ENCODE measurements at regions not wholly inside any gene's neighbourhood (a gene's known extent, or its start where the extent isn't known, plus 50 kb on each side); places are given as distances from the start of the nearest gene placed in this dataset.

- H3K36me3 Mint-ChIP-seq, result no peaks in the 10 kb centered on the region
- Histone ChIP-seq H2AFZ (replicated peaks) (no peak overlapping the region), H3K27me3 (no peaks in the 10 kb centered on the region), H3K9me3 (ENCODE audit: low read depth) (no peaks in the 10 kb centered on the region), H3K79me2 (ENCODE audit: low read depth) (no peaks in the 10 kb centered on the region), H3K4me3 (no peak overlapping the region), H4K20me1 (ENCODE audit: low read depth) (no peaks in the 10 kb centered on the region), H3F3A (ENCODE audit: low read depth) (no peaks in the 10 kb centered on the region), H3K36me3 (no peaks in the 10 kb centered on the region), H3K9ac (no peak overlapping the region), H3K4me1 (no peaks in the 10 kb centered on the region), H3K4me2 (no peak overlapping the region), H3K27ac (no peak overlapping the region)
- no peak overlapping the region for H3K4me3 Mint-ChIP-seq
- no peaks in the 10 kb centered on the region for H3K4me1 Mint-ChIP-seq
- H3K27me3 Mint-ChIP-seq (ENCODE audit: insufficient read depth, low read depth), result peaks cover 2% of the 10 kb centered on the region
- H3K9me3 Mint-ChIP-seq, result no peaks in the 10 kb centered on the region
- H3K27ac Mint-ChIP-seq, result no peak overlapping the region
- no peak for DNase-seq (ENCODE audit: low spot score)
- TF ChIP-seq EZH2 (IDR thresholded peaks at IDR 0.05), result no peak
- TF ChIP-seq EZH2phosphoT487 (IDR thresholded peaks at IDR 0.05), result no peak
- TF ChIP-seq CTCF (IDR thresholded peaks at IDR 0.05), result no peak
These were observed 1091.9 kb upstream of the EDIL3 start for GRCh38 chr5:85476617-85477016.

DNA sequence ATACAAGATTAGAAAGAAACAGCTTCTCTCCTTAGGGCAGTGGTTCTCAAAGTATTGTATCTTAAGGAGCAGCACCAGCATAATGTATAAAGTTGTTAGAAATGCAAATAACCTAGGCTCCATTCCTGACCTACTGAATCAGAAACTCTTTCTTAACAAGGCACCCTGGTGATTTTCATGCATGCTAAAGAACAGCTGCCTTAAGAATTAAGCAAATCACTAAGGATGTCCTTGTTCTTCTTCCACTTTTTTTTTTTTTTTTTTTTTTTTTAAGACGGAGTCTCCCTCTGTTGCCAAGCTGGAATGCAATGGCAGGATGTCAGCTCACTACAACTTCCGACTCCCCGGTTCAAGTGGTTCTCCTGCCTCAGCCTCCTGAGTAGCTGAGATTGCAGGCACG, 1095.2 kb upstream of the EDIL3 start:
- Histone ChIP-seq H3K9me3 (ENCODE audit: low read depth) (peaks cover 2% of the 10 kb centered on the region), H2AFZ (replicated peaks) (no peak overlapping the region), H3K27ac (no peak overlapping the region), H3K27me3 (no peaks in the 10 kb centered on the region), H3F3A (ENCODE audit: low read depth) (no peaks in the 10 kb centered on the region), H3K4me2 (no peak overlapping the region), H3K4me1 (no peaks in the 10 kb centered on the region), H3K9ac (no peak overlapping the region), H4K20me1 (ENCODE audit: low read depth) (no peaks in the 10 kb centered on the region), H3K4me3 (no peak overlapping the region), H3K79me2 (ENCODE audit: low read depth) (no peaks in the 10 kb centered on the region), H3K36me3 (no peaks in the 10 kb centered on the region)
- no peak for DNase-seq (ENCODE audit: low spot score)
- TF ChIP-seq CTCF (IDR thresholded peaks at IDR 0.05), result no peak
- TF ChIP-seq EZH2phosphoT487 (IDR thresholded peaks at IDR 0.05), result no peak
- TF ChIP-seq EZH2 (IDR thresholded peaks at IDR 0.05), result no peak
- no peak overlapping the region for H3K4me3 Mint-ChIP-seq
- H3K9me3 Mint-ChIP-seq, result peaks cover 2% of the 10 kb centered on the region
- H3K27ac Mint-ChIP-seq, result no peak overlapping the region
- peaks cover 2% of the 10 kb centered on the region for H3K27me3 Mint-ChIP-seq (ENCODE audit: insufficient read depth, low read depth)
- H3K4me1 Mint-ChIP-seq, result no peaks in the 10 kb centered on the region
- no peaks in the 10 kb centered on the region for H3K36me3 Mint-ChIP-seq

GRCh38 chr5:85484982-85485574, 1100.4 kb upstream of the EDIL3 start:
- H3K27me3 ChIP-seq, result no peaks in the 10 kb centered on the region
- no peak for TF ChIP-seq EZH2phosphoT487 (IDR thresholded peaks at IDR 0.05)
- TF ChIP-seq CTCF (IDR thresholded peaks at IDR 0.05), result no peak
- no peak for TF ChIP-seq EZH2 (IDR thresholded peaks at IDR 0.05)
- no peaks in the 10 kb centered on the region for H3K4me1 ChIP-seq
- H3K79me2 ChIP-seq (ENCODE audit: low read depth), result no peaks in the 10 kb centered on the region
- no peaks in the 10 kb centered on the region for H3F3A ChIP-seq (ENCODE audit: low read depth)
- H3K36me3 ChIP-seq, result no peaks in the 10 kb centered on the region
- H2AFZ ChIP-seq (replicated peaks), result no peak overlapping the region
- H3K27ac ChIP-seq, result no peak overlapping the region
- Mint-ChIP-seq H3K4me3 (no peak overlapping the region), H3K27me3 (ENCODE audit: insufficient read depth, low read depth) (peaks cover 2% of the 10 kb centered on the region), H3K36me3 (peaks cover 1% of the 10 kb centered on the region), H3K27ac (no peak overlapping the region), H3K9me3 (peaks cover 6% of the 10 kb centered on the region), H3K4me1 (no peaks in the 10 kb centered on the region)
- H3K9me3 ChIP-seq (ENCODE audit: low read depth), result peaks cover 12% of the 10 kb centered on the region
- peak; percentile 39 for DNase-seq (ENCODE audit: low spot score)
- no peak overlapping the region for H3K9ac ChIP-seq
- no peak overlapping the region for H3K4me2 ChIP-seq
- H3K4me3 ChIP-seq, result no peak overlapping the region
- no peaks in the 10 kb centered on the region for H4K20me1 ChIP-seq (ENCODE audit: low read depth)

Data from neural progenitor cell (in vitro differentiated cells).